ENCODE measurements at regions not wholly inside any gene's neighbourhood (a gene's known extent, or its start where the extent isn't known, plus 50 kb on each side); places are given as distances from the start of the nearest gene placed in this dataset.

DNA sequence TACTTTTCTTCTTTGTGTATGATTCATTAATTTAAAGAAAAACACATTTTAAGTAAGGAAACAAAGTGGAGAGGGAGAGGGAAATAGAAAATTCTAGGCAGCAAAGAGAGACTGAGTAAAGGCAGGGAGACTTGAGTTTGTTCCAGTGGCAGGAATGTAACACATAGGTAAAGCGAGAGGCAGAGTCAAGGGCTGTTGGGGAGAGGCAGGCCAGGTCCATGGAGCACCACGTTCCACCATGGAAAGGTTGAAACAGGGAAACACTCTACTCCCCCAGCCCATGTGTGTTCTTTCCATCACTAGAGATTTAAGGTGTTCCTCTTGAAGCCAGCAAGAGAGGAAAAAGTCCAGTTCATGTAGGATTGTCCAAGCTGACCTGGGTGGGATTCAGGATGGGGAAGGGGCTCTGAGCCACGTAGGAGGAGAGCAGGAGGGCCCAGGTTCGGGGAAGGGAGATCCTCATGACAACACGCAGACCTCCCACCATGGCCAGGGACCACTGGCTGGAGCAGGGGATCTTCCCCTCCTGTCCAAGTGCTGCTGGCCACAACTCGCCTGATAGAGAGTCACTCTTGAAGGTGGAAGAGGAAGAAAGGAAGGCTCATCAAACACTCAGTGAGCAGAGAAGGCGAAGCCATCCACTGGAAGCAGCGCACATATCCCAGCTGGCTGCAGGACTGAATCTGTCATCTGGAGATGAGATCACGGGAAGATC is 666.4 kb upstream of the MKI67 start:
- TF ChIP-seq POLR2AphosphoS5 (IDR thresholded peaks at IDR 0.05; ENCODE audit: low read depth, low read length) (no peak), POLR2A (IDR thresholded peaks at IDR 0.05; ENCODE audit: low read depth, low read length) (no peak), TAF1 (IDR thresholded peaks at IDR 0.05; ENCODE audit: low read depth, low read length) (no peak), PAX5 (IDR thresholded peaks at IDR 0.05; ENCODE audit: insufficient read depth, low read length, severe bottlenecking) (no peak), SPI1 (IDR thresholded peaks at IDR 0.05; ENCODE audit: low read depth, low read length) (no peak), POU2F2 (IDR thresholded peaks at IDR 0.05; ENCODE audit: low read depth, low read length) (no peak)

Measured in GM12891 (cell line).